Gastrocnemius medialis (tissue), 4 donors: ENCODE measurements at regions not wholly inside any gene's neighbourhood (a gene's known extent, or its start where the extent isn't known, plus 50 kb on each side); places are given as distances from the start of the nearest gene placed in this dataset.

Source experiments
- ATAC-seq, 2 donors: fragments of 150-250 bp; one replicate each; pipeline ENCODE4 v1.9.1; 2016
- DNase-seq, 2 donors: peaks; one replicate each; pipeline ENCODE4 v3.0.0-alpha.2; 2019
- H3K27ac ChIP-seq, 4 donors: fragments of 200-600 bp; sonication (generic); 1 replicate in 1 of 4; 2 replicates in 3 of 4; pipeline ENCODE4 v1.5.1; 2016 to 2018; ENCODE audit warnings: mild to moderate bottlenecking in 2 of 4, moderate library complexity in 1 of 4
- H3K27me3 ChIP-seq, 3 donors: fragments of 200-600 bp; sonication (generic) in 2 of 3; 1 replicate in 1 of 3; 2 replicates in 2 of 3; pipeline versions ENCODE4 v1.5.1 to v1.6.0; 2016 to 2019; ENCODE audit warnings: mild to moderate bottlenecking in 1 of 3, moderate library complexity in 1 of 3
- H3K36me3 ChIP-seq, 2 donors: fragments of 200-600 bp; sonication (generic) in 1 of 2; one replicate each; pipeline ENCODE4 v1.5.1; 2017 to 2018
- H3K4me1 ChIP-seq, 2 donors: fragments of 200-600 bp; sonication (generic) in 1 of 2; one replicate each; pipeline ENCODE4 v1.5.1; 2016 to 2017; ENCODE audit warnings: mild to moderate bottlenecking in 2 of 2
- H3K4me3 ChIP-seq, 4 donors: fragments of 200-600 bp; sonication (generic) in 3 of 4; 1 replicate in 1 of 4; 2 replicates in 3 of 4; pipeline ENCODE4 v1.5.1; 2016 to 2019; ENCODE audit warnings: mild to moderate bottlenecking in 2 of 4
- H3K9me3 ChIP-seq, 3 donors: fragments of 200-600 bp; sonication (generic) in 2 of 3; 1 replicate in 1 of 3; 2 replicates in 2 of 3; pipeline ENCODE4 v1.5.1; 2016 to 2019
- POLR2A ChIP-seq, 2 donors: fragments of 450-650 bp; IDR thresholded peaks; one replicate each; pipeline ENCODE4 v1.6.1; 2017; ENCODE audit warnings: antibody characterized with exemption in 2 of 2, mild to moderate bottlenecking in 2 of 2, moderate library complexity in 2 of 2
- in situ Hi-C, 4 donors: fragments of 200-750 bp; cut with MboI; loops; one replicate each; pipeline versions ENCODE4 v1.15.0 to v1.8.0; 2017; ENCODE audit warnings: low sequenced_read_pairs in 4 of 4
- intact Hi-C: fragments of 100-400 bp; cut with DNase I; formaldehyde crosslinking; loops from one replicate; pipeline ENCODE4 v1.15.1; 2023; ENCODE audit warnings: low total_unique reads

- DNase-seq (no peak), ATAC-seq (no peak)
- TF ChIP-seq POLR2A (IDR thresholded peaks at IDR 0.05), result no peak
- Histone ChIP-seq H3K4me3 (no peak overlapping the region), H3K27ac (no peak overlapping the region), H3K9me3 (no peaks in the 10 kb centered on the region), H3K36me3 (no peaks in the 10 kb centered on the region), H3K27me3 (no peaks in the 10 kb centered on the region), H3K4me1 (no peaks in the 10 kb centered on the region)
- intact Hi-C loops, result no loop called here
- in situ Hi-C loops, result no loop called here
These were observed 50.1 kb upstream of the BACH2 start for GRCh38 chr6:90346729-90347128.
